H1 (cell line): ENCODE measurements at regions not wholly inside any gene's neighbourhood (a gene's known extent, or its start where the extent isn't known, plus 50 kb on each side); places are given as distances from the start of the nearest gene placed in this dataset.

Experiments
- CTCF ChIA-PET: fragments of 300-600 bp; sonication (Branson Sonifier 250); formaldehyde crosslinking; loops from one replicate; lab custom pipeline; 2021; ENCODE audit not compliant: partially characterized antibody; lab: Charles Lee
- POLR2A ChIA-PET: fragments of 300-600 bp; sonication (Branson Sonifier 250); formaldehyde crosslinking; loops from one replicate; lab custom pipeline; 2021; ENCODE audit warnings: inconsistent platforms; ENCODE audit not compliant: partially characterized antibody; lab: Charles Lee
- DNase-seq, 2 experiments: peaks; one replicate each; pipeline versions ENCODE4 v3.0.0 to v3.0.0-alpha.2; 2010 to 2022; ENCODE audit warnings: low spot score in 2 of 2, low read depth in 1 of 2, mixed read lengths in 1 of 2
- FAIRE-seq: peaks from 2 replicates; lab custom pipeline; 2011; peaks lifted over from hg19 to GRCh38; lab: Jason Lieb, UNC
- H2AFZ ChIP-seq: 2 replicates; pipeline ENCODE4 v1.8.1; 2012; ENCODE audit warnings: low read length, inconsistent platforms
- H2AK5ac ChIP-seq: 2 replicates; pipeline ENCODE4 v1.6.1; 2013; ENCODE audit warnings: low read depth, low read length
- H2BK120ac ChIP-seq: replicated peaks from 2 replicates; pipeline ENCODE3; 2013; ENCODE audit warnings: low read depth, low read length, inconsistent platforms
- H2BK12ac ChIP-seq: 2 replicates; pipeline ENCODE4 v1.6.1; 2013; ENCODE audit warnings: low read depth, low read length
- H2BK15ac ChIP-seq: 2 replicates; pipeline ENCODE4 v1.6.1; 2013; ENCODE audit warnings: low read length
- H2BK20ac ChIP-seq: 2 replicates; pipeline ENCODE4 v1.6.1; 2013; ENCODE audit warnings: low read length
- H2BK5ac ChIP-seq: 2 replicates; pipeline ENCODE4 v1.6.1; 2013; ENCODE audit warnings: low read depth, low read length
- H3K14ac ChIP-seq: 2 replicates; pipeline ENCODE4 v1.6.1; 2013; ENCODE audit warnings: inconsistent platforms; ENCODE audit not compliant: insufficient read length
- H3K18ac ChIP-seq: 2 replicates; pipeline ENCODE4 v1.6.1; 2013; ENCODE audit warnings: low read length; ENCODE audit errors: extremely low read depth
- H3K23ac ChIP-seq: 2 replicates; pipeline ENCODE4 v1.6.1; 2013; ENCODE audit warnings: inconsistent platforms; ENCODE audit not compliant: insufficient read length
- H3K23me2 ChIP-seq: 2 replicates; pipeline ENCODE4 v1.6.1; 2013; ENCODE audit warnings: low read depth, low read length
- H3K27ac ChIP-seq: 2 replicates; pipeline ENCODE4 v1.6.1; 2011; ENCODE audit warnings: low read depth, low read length, inconsistent platforms
- H3K27me3 ChIP-seq, 4 experiments: replicated peaks in 1 of 4; 1 replicate in 1 of 4; 2 replicates in 3 of 4; pipeline versions ENCODE4 v1.6.1 to v1.8.1; 2011 to 2013; ENCODE audit warnings: low read length in 3 of 4, mild to moderate bottlenecking in 3 of 4, inconsistent platforms in 2 of 4, mixed read lengths in 2 of 4, moderate library complexity in 1 of 4; ENCODE audit not compliant: control insufficient read depth in 3 of 4, insufficient read depth in 3 of 4; ENCODE audit errors: extremely low read depth in 1 of 4
- H3K36me3 ChIP-seq, 4 experiments: 2 replicates each; pipeline versions ENCODE4 v1.6.1 to v1.8.1; 2011 to 2013; ENCODE audit warnings: mild to moderate bottlenecking in 4 of 4, low read length in 3 of 4, moderate library complexity in 2 of 4, control low read depth in 1 of 4, inconsistent platforms in 1 of 4; ENCODE audit not compliant: insufficient read depth in 4 of 4, control insufficient read depth in 2 of 4
- H3K4ac ChIP-seq: replicated peaks from 2 replicates; pipeline ENCODE3; 2013; ENCODE audit warnings: low read length, low read depth, mixed read lengths, inconsistent platforms; ENCODE audit not compliant: insufficient read length
- H3K4me1 ChIP-seq, 4 experiments: replicated peaks in 1 of 4; 1 replicate in 1 of 4; 2 replicates in 3 of 4; pipeline versions ENCODE4 v1.6.1 to v1.8.1; 2011 to 2013; ENCODE audit warnings: low read length in 3 of 4, inconsistent platforms in 2 of 4, mixed read lengths in 1 of 4; ENCODE audit not compliant: insufficient read depth in 4 of 4, control insufficient read depth in 3 of 4
- H3K4me2 ChIP-seq, 2 experiments: 2 replicates each; pipeline versions ENCODE4 v1.6.1 to v1.8.1; 2011 to 2013; ENCODE audit warnings: low read depth in 2 of 2, low read length in 2 of 2, control low read depth in 1 of 2, inconsistent platforms in 1 of 2, mild to moderate bottlenecking in 1 of 2; ENCODE audit not compliant: insufficient read depth in 1 of 2
- H3K4me3 ChIP-seq, 4 experiments: fragments of 200-600, 300-600 bp in 1 of 4; sonication (generic), shearing (Covaris generic), sonication (Bioruptor Twin) in 1 of 4; 2 replicates each; pipeline versions ENCODE4 v1.5.1 to v1.8.1; 2011 to 2016; ENCODE audit warnings: low read length in 4 of 4, low read depth in 3 of 4, control low read depth in 2 of 4, inconsistent platforms in 2 of 4, mild to moderate bottlenecking in 2 of 4, mixed read lengths in 1 of 4, moderate library complexity in 1 of 4; ENCODE audit not compliant: insufficient read depth in 2 of 4; ENCODE audit errors: extremely low read depth in 1 of 4
- H3K56ac ChIP-seq: replicated peaks from 2 replicates; pipeline ENCODE3; 2013; ENCODE audit warnings: low read depth, mild to moderate bottlenecking, mixed read lengths, low read length, inconsistent platforms; ENCODE audit not compliant: insufficient read length
- H3K79me1 ChIP-seq: 2 replicates; pipeline ENCODE4 v1.6.1; 2013; ENCODE audit warnings: low read depth, low read length, control low read depth
- H3K79me2 ChIP-seq, 2 experiments: 2 replicates each; pipeline versions ENCODE4 v1.6.1 to v1.8.1; 2012 to 2013; ENCODE audit warnings: low read length in 2 of 2, mild to moderate bottlenecking in 2 of 2, inconsistent platforms in 1 of 2; ENCODE audit not compliant: insufficient read depth in 2 of 2, control insufficient read depth in 1 of 2
- H3K9ac ChIP-seq, 4 experiments: replicated peaks in 1 of 4; 1 replicate in 1 of 4; 2 replicates in 3 of 4; pipeline versions ENCODE4 v1.6.1 to v1.8.1; 2011 to 2013; ENCODE audit warnings: low read depth in 3 of 4, low read length in 3 of 4, control low read depth in 2 of 4, mild to moderate bottlenecking in 2 of 4, moderate library complexity in 2 of 4, inconsistent platforms in 1 of 4; ENCODE audit errors: extremely low read depth in 1 of 4
- H3K9me3 ChIP-seq, 2 experiments: 2 replicates each; pipeline versions ENCODE4 v1.6.1 to v1.8.1; 2012 to 2013; ENCODE audit warnings: mild to moderate bottlenecking in 2 of 2, moderate library complexity in 2 of 2, control low read depth in 1 of 2, inconsistent platforms in 1 of 2, low read depth in 1 of 2, low read length in 1 of 2, mixed read lengths in 1 of 2; ENCODE audit not compliant: insufficient read depth in 2 of 2
- H4K20me1 ChIP-seq, 2 experiments: replicated peaks in 1 of 2; 2 replicates each; pipeline versions ENCODE3 to v1.8.1; 2011 to 2013; ENCODE audit warnings: inconsistent platforms in 2 of 2, low read length in 2 of 2, mild to moderate bottlenecking in 1 of 2; ENCODE audit not compliant: insufficient read depth in 2 of 2, control insufficient read depth in 1 of 2
- H4K5ac ChIP-seq: 2 replicates; pipeline ENCODE4 v1.6.1; 2013; ENCODE audit warnings: low read length, low read depth, mixed read lengths, inconsistent platforms; ENCODE audit not compliant: insufficient read length
- H4K8ac ChIP-seq: 2 replicates; pipeline ENCODE4 v1.8.0; 2013; ENCODE audit warnings: mild to moderate bottlenecking, moderate library complexity, low read length, inconsistent platforms; ENCODE audit not compliant: insufficient read depth; ENCODE audit errors: extremely low read depth
- H4K91ac ChIP-seq: replicated peaks from 2 replicates; pipeline ENCODE3; 2013; ENCODE audit warnings: low read length, mixed read lengths, inconsistent platforms; ENCODE audit not compliant: insufficient read length
- NANOG ChIP-seq: IDR thresholded peaks from 2 replicates; pipeline ENCODE4 v1.6.1; 2011; ENCODE audit warnings: low read length, low read depth, mild to moderate bottlenecking, inconsistent platforms; ENCODE audit not compliant: insufficient read depth, poor library complexity, severe bottlenecking
- POLR2AphosphoS5 ChIP-seq: IDR thresholded peaks from 2 replicates; pipeline ENCODE4 v1.6.1; 2011; ENCODE audit warnings: low read depth, low read length
- SP1 ChIP-seq: IDR thresholded peaks from 2 replicates; pipeline ENCODE4 v1.6.1; 2011; ENCODE audit warnings: low read depth, low read length
- WGBS, 2 experiments: shearing (Covaris generic) in 1 of 2; methylation state at CpG; one replicate each; pipeline versions ENCODE4 v1.1.6 to v1.1.7; 2013 to 2015; ENCODE audit warnings: low lambda C conversion rate in 2 of 2, mixed read lengths in 2 of 2, inconsistent platforms in 1 of 2, low coverage in 1 of 2, missing lambda C conversion rate in 1 of 2; ENCODE audit not compliant: insufficient replicate concordance in 2 of 2, insufficient coverage in 1 of 2, insufficient read length in 1 of 2; ENCODE audit errors: extremely low coverage in 1 of 2, missing lambda C conversion rate in 1 of 2; 5-methylcytosine and 5-hydroxymethylcytosine counted together
- TF ChIP-seq, protein P1 (sequence below), 3 experiments: IDR thresholded peaks; 1 replicate in 2 of 3; 2 replicates in 1 of 3; pipeline versions ENCODE4 v1.5.1 to v1.6.1; 2011; ENCODE audit warnings: low read length in 3 of 3, mild to moderate bottlenecking in 3 of 3, inconsistent platforms in 2 of 3, low read depth in 1 of 3, moderate library complexity in 1 of 3; ENCODE audit not compliant: insufficient read depth in 1 of 3; ENCODE audit errors: control extremely low read depth in 1 of 3

DNA sequence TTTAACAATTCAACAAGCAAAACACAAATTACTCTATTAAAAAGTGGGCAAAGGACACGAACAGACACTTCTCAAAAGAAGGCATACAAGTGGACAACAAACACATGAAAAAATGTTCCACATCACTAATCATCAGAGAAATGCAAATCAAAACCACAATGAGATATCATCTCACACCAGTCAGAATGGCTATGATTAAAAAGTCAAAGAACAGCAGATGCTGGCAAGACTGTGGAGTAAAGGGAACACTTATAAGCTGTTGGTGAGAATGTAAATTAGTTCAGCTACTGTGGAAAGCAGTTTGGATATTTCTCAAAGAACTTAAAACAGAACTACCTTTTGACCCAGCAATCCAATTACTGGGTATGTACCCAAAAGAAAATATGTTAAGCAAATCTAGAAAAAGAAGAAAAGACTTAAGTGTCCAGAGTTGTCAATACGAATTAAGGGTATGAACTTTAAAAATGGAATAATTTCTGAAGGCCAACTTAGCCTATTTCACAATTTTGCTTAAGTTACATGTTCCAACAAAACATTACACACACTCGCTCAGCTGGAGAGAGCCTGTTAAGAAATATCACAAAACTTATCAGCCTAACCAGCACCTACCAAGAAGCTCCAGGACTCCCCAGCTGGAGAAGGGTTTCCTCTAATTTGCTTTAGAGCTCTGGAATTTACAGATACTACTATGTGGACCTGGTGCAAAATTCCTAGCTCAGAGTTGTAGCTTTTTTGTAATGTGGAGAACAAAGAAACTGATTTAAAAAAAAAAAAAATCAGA, 232.1 kb downstream of the DUSP10 start:
- no peak for DNase-seq
- no peak overlapping the region for H2BK20ac ChIP-seq
- H3K23ac ChIP-seq = no peak overlapping the region
- no peak overlapping the region for H4K8ac ChIP-seq
- POLR2A ChIA-PET = no interaction called here
- no peaks in the 10 kb centered on the region for H3K36me3 ChIP-seq
- H2BK120ac ChIP-seq = no peak overlapping the region
- no peak overlapping the region for H3K4me2 ChIP-seq
- H2AK5ac ChIP-seq = no peak overlapping the region
- no peak overlapping the region for H3K9ac ChIP-seq
- H3K4me3 ChIP-seq = no peak overlapping the region
- H4K20me1 ChIP-seq = no peaks in the 10 kb centered on the region
- H3K14ac ChIP-seq = no peak overlapping the region
- H3K27me3 ChIP-seq = no peaks in the 10 kb centered on the region
- H3K79me2 ChIP-seq = no peaks in the 10 kb centered on the region
- WGBS, 2 experiments = 81% methylated on average over 3 of the region's 3 CpGs; no CpG with 5 or more reads in 1 of the 2 experiments
- H3K18ac ChIP-seq = no peak overlapping the region
- H3K4ac ChIP-seq = no peak overlapping the region
- CTCF ChIA-PET = interaction anchor here (0.6 to 1.7 kb wide), 3 partner anchors 34 to 615 kb away, joined by 3 read pairs; no protein-coding TSS in a partner anchor
- no peak overlapping the region for H4K91ac ChIP-seq
- no peak overlapping the region for H3K56ac ChIP-seq
- peaks cover under 1 to 4% of the 10 kb centered on the region in 2 experiments; a peak in 1 of 4 replicates for H3K9me3 ChIP-seq
- H4K5ac ChIP-seq = no peak overlapping the region
- H2BK12ac ChIP-seq = no peak overlapping the region
- no peak for TF ChIP-seq NANOG
- TF ChIP-seq, protein P1, sequence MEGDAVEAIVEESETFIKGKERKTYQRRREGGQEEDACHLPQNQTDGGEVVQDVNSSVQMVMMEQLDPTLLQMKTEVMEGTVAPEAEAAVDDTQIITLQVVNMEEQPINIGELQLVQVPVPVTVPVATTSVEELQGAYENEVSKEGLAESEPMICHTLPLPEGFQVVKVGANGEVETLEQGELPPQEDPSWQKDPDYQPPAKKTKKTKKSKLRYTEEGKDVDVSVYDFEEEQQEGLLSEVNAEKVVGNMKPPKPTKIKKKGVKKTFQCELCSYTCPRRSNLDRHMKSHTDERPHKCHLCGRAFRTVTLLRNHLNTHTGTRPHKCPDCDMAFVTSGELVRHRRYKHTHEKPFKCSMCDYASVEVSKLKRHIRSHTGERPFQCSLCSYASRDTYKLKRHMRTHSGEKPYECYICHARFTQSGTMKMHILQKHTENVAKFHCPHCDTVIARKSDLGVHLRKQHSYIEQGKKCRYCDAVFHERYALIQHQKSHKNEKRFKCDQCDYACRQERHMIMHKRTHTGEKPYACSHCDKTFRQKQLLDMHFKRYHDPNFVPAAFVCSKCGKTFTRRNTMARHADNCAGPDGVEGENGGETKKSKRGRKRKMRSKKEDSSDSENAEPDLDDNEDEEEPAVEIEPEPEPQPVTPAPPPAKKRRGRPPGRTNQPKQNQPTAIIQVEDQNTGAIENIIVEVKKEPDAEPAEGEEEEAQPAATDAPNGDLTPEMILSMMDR (IDR thresholded peaks at IDR 0.05; ENCODE audit: control extremely low read depth in 1 of 3, insufficient read depth in 1 of 3, low read depth in 1 of 3, low read length in 3 of 3) = no peak
- no peak for TF ChIP-seq POLR2AphosphoS5
- TF ChIP-seq SP1 = no peak
- no peak overlapping the region for H3K27ac ChIP-seq
- no peak for FAIRE-seq
- no peaks in the 10 kb centered on the region for H3K4me1 ChIP-seq
- no peak overlapping the region for H2BK5ac ChIP-seq
- H3K23me2 ChIP-seq = no peaks in the 10 kb centered on the region
- no peak overlapping the region for H2BK15ac ChIP-seq
- H2AFZ ChIP-seq = no peak overlapping the region
- no peaks in the 10 kb centered on the region for H3K79me1 ChIP-seq
